Kidney (tissue), 13 donors: ENCODE measurements at regions not wholly inside any gene's neighbourhood (a gene's known extent, or its start where the extent isn't known, plus 50 kb on each side); places are given as distances from the start of the nearest gene placed in this dataset.

ENCODE experiments used
- DNase-seq, 5 donors: peaks; one replicate each; pipeline ENCODE4 v3.0.0-alpha.2; 2013 to 2020
- FAIRE-seq: peaks from 2 replicates; lab custom pipeline; 2012; peaks lifted over from hg19 to GRCh38; lab: Jason Lieb, UNC
- H3K27ac ChIP-seq, 2 donors: one replicate each; pipeline ENCODE4 v1.7.0; 2013; ENCODE audit warnings: low read depth in 2 of 2, low read length in 2 of 2, inconsistent platforms in 1 of 2
- H3K27me3 ChIP-seq: one replicate; pipeline ENCODE4 v1.7.1; 2013; ENCODE audit warnings: low read length, inconsistent platforms; ENCODE audit not compliant: control insufficient read depth, insufficient read depth
- H3K36me3 ChIP-seq, 3 donors: one replicate each; pipeline versions ENCODE4 v1.7.0 to v1.7.1; 2013; ENCODE audit warnings: low read length in 3 of 3, control low read depth in 1 of 3, inconsistent platforms in 1 of 3; ENCODE audit not compliant: insufficient read depth in 3 of 3, control insufficient read depth in 2 of 3
- H3K4me1 ChIP-seq, 3 donors: one replicate each; pipeline versions ENCODE4 v1.7.0 to v1.7.1; 2013; ENCODE audit warnings: low read length in 3 of 3, inconsistent platforms in 1 of 3, low read depth in 1 of 3; ENCODE audit not compliant: control insufficient read depth in 2 of 3, insufficient read depth in 2 of 3
- H3K4me3 ChIP-seq, 3 donors: one replicate each; pipeline versions ENCODE4 v1.7.0 to v1.8.1; 2013; ENCODE audit warnings: low read length in 3 of 3, control low read depth in 1 of 3, inconsistent platforms in 1 of 3
- H3K9ac ChIP-seq, 3 donors: one replicate each; pipeline versions ENCODE4 v1.7.0 to v1.7.1; 2013; ENCODE audit warnings: low read length in 3 of 3, control low read depth in 1 of 3, inconsistent platforms in 1 of 3
- H3K9me3 ChIP-seq, 3 donors: one replicate each; pipeline versions ENCODE4 v1.7.0 to v1.7.1; 2013; ENCODE audit warnings: low read length in 3 of 3, control low read depth in 1 of 3, inconsistent platforms in 1 of 3; ENCODE audit not compliant: control insufficient read depth in 2 of 3, insufficient read depth in 1 of 3
- intact Hi-C: fragments of 100-400 bp; cut with DNase I; formaldehyde crosslinking; loops from one replicate; pipeline ENCODE4 v1.11.1; 2022
- TF ChIP-seq, protein P1 (sequence below): IDR thresholded peaks from 3 replicates; pipeline ENCODE4 v1.5.1; 2012; ENCODE audit warnings: mild to moderate bottlenecking, moderate library complexity, borderline replicate concordance; ENCODE audit not compliant: insufficient read depth; ENCODE audit errors: extremely low read depth
- donor health status: control.
- donor health status: control.
- donor health status: control.
- donor health status: control.
- donor health status: control.
- donor health status: DM: yes; HTN: yes; CAD: no.
- donor health status: Normal renal cell carcinoma (clear cell type).

- TF ChIP-seq, protein P1, sequence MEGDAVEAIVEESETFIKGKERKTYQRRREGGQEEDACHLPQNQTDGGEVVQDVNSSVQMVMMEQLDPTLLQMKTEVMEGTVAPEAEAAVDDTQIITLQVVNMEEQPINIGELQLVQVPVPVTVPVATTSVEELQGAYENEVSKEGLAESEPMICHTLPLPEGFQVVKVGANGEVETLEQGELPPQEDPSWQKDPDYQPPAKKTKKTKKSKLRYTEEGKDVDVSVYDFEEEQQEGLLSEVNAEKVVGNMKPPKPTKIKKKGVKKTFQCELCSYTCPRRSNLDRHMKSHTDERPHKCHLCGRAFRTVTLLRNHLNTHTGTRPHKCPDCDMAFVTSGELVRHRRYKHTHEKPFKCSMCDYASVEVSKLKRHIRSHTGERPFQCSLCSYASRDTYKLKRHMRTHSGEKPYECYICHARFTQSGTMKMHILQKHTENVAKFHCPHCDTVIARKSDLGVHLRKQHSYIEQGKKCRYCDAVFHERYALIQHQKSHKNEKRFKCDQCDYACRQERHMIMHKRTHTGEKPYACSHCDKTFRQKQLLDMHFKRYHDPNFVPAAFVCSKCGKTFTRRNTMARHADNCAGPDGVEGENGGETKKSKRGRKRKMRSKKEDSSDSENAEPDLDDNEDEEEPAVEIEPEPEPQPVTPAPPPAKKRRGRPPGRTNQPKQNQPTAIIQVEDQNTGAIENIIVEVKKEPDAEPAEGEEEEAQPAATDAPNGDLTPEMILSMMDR = no peak
- Histone ChIP-seq H3K9ac (no peak overlapping the region), H3K9me3 (no peaks in the 10 kb centered on the region), H3K36me3 (no peaks in the 10 kb centered on the region), H3K4me1 (no peaks in the 10 kb centered on the region), H3K4me3 (no peak overlapping the region), H3K27ac (no peak overlapping the region), H3K27me3 (no peaks in the 10 kb centered on the region)
- no peak for DNase-seq
- FAIRE-seq = no peak
- intact Hi-C loops = no loop called here
These were observed 95.2 kb upstream of the FBXO11 start for GRCh38 chr2:48001498-48001897.

DNA sequence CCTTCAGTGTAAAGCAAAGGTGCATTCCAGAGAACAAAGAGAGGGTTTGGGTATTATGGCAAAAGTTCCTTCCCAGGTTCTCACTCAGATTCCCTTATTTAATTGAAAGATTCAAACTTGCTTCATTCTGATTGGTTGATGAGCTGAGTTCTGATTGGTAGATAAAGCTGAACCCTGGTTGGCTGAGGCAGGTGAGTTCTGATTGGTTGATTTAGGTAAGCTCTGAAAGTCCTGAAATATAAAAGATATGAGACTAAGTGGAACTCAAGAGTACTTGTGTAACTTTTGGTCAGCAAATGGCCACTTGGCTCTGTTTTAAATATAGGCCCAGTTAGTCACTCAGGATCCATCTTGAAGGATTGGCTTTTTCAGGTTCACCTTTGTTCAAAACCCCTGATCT, 99.8 kb upstream of the FBXO11 start:
- no peaks in the 10 kb centered on the region for H3K36me3 ChIP-seq
- intact Hi-C loops = no loop called here
- H3K27ac ChIP-seq = no peak overlapping the region
- H3K4me3 ChIP-seq = no peak overlapping the region
- no peaks in the 10 kb centered on the region for H3K4me1 ChIP-seq
- no peaks in the 10 kb centered on the region for H3K9me3 ChIP-seq
- TF ChIP-seq, protein P1 = no peak
- no peak overlapping the region for H3K9ac ChIP-seq
- no peak for FAIRE-seq
- DNase-seq = no peak
- H3K27me3 ChIP-seq = no peaks in the 10 kb centered on the region

DNA sequence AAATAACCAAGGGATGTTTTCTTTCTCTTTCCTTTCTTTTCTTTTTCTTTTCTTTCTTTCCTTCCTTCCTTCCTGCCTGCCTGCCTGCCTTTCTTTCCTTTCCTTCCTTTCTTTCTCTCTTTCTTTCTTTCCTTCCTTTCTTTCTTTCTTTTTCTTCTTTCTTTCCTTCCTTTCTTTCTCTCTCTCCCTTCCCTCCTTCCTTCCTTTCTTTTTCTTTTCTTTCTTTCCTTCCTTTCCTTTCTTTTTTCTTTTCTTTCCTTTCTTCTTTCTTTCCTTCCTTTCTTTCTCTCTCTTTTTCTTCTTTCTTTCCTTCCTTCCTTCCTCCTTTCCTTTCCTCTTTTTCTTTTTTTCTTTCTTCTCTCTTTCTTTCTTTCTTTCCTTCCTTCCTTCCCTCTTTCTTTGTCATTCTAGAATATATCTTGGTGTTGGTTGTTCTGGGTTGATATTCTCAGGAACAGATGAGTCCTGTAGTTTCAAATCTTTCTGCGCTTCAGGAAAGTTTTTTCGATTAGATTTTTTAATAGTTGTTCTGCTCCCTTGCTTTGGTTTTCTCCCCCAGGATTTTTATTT, 101.5 kb upstream of the FBXO11 start:
- no peaks in the 10 kb centered on the region for H3K36me3 ChIP-seq
- intact Hi-C loops = no loop called here
- DNase-seq (no peak), FAIRE-seq (no peak)
- H3K9me3 ChIP-seq = no peaks in the 10 kb centered on the region
- H3K27ac ChIP-seq = no peak overlapping the region
- H3K4me3 ChIP-seq = no peak overlapping the region
- TF ChIP-seq, protein P1 = no peak
- H3K27me3 ChIP-seq = no peaks in the 10 kb centered on the region
- no peaks in the 10 kb centered on the region for H3K4me1 ChIP-seq
- no peak overlapping the region for H3K9ac ChIP-seq

DNA sequence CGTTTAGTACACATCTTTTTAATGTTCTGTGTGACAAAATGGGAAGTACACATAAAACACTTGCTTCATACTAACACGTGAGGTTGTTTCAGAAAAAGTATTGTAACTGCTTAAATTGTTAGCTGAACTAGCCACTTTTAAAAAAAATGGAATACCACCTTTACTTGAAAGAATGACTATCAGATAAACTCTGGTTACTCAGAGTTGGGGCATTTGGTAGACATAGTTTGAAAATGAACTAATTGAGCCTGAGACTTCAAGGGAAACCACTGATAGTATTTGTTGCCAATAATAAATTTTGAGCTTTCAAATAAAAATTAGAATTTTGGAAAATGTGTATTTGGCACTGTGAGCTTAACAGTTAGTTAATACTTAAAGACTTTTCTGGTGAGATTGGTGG, 103.0 kb upstream of the FBXO11 start:
- no peaks in the 10 kb centered on the region for H3K36me3 ChIP-seq
- no peak overlapping the region for H3K9ac ChIP-seq
- H3K4me1 ChIP-seq = no peaks in the 10 kb centered on the region
- FAIRE-seq (no peak), DNase-seq (no peak)
- TF ChIP-seq, protein P1 = no peak
- no peaks in the 10 kb centered on the region for H3K9me3 ChIP-seq
- H3K4me3 ChIP-seq = no peak overlapping the region
- no peak overlapping the region for H3K27ac ChIP-seq
- intact Hi-C loops = no loop called here
- H3K27me3 ChIP-seq = no peaks in the 10 kb centered on the region
